Neuronal stem cell (in vitro differentiated cells): ENCODE measurements at regions not wholly inside any gene's neighbourhood (a gene's known extent, or its start where the extent isn't known, plus 50 kb on each side); places are given as distances from the start of the nearest gene placed in this dataset.

Experiments
- DNase-seq: peaks from one replicate; pipeline ENCODE4 v3.0.0-alpha.2; 2013; ENCODE audit warnings: low spot score
- H2AFZ ChIP-seq: one replicate; pipeline ENCODE4 v1.6.1; 2013; ENCODE audit warnings: mild to moderate bottlenecking, low read length, inconsistent platforms
- H2AK5ac ChIP-seq: 2 replicates; pipeline ENCODE4 v1.6.1; 2013; ENCODE audit warnings: low read depth, mild to moderate bottlenecking, inconsistent platforms, low read length, moderate library complexity, mixed read lengths
- H2BK120ac ChIP-seq: 2 replicates; pipeline ENCODE4 v1.6.1; 2013; ENCODE audit warnings: low read depth, mild to moderate bottlenecking, inconsistent platforms, low read length, moderate library complexity, mixed read lengths
- H2BK12ac ChIP-seq: one replicate; pipeline ENCODE4 v1.6.1; 2013; ENCODE audit warnings: low read length, inconsistent platforms
- H2BK15ac ChIP-seq: 2 replicates; pipeline ENCODE4 v1.6.1; 2013; ENCODE audit warnings: mild to moderate bottlenecking, low read length, inconsistent platforms, mixed read lengths
- H2BK5ac ChIP-seq: one replicate; pipeline ENCODE4 v1.6.1; 2013; ENCODE audit warnings: inconsistent platforms, mild to moderate bottlenecking, low read length, moderate library complexity
- H3K14ac ChIP-seq: one replicate; pipeline ENCODE4 v1.6.1; 2013; ENCODE audit warnings: low read length, inconsistent platforms
- H3K18ac ChIP-seq: 2 replicates; pipeline ENCODE4 v1.6.1; 2013; ENCODE audit warnings: low read length, inconsistent platforms
- H3K23ac ChIP-seq: 2 replicates; pipeline ENCODE4 v1.6.1; 2013; ENCODE audit warnings: low read depth, mild to moderate bottlenecking, mixed read lengths, low read length, inconsistent platforms; ENCODE audit not compliant: poor library complexity
- H3K27ac ChIP-seq: replicated peaks from 3 replicates; pipeline ENCODE4 v1.5.1; 2013; ENCODE audit warnings: low read length, inconsistent platforms
- H3K27me3 ChIP-seq, 3 experiments: 2 replicates each; pipeline ENCODE4 v1.6.1; 2013; ENCODE audit warnings: low read length in 3 of 3, mild to moderate bottlenecking in 2 of 3, inconsistent platforms in 1 of 3, low read depth in 1 of 3, mixed read lengths in 1 of 3, moderate library complexity in 1 of 3; ENCODE audit not compliant: control insufficient read depth in 3 of 3, insufficient read depth in 3 of 3
- H3K36me3 ChIP-seq, 2 donors: replicated peaks in 1 of 2; 2 replicates each; pipeline ENCODE4 v1.6.1; 2013; ENCODE audit warnings: low read length in 2 of 2; ENCODE audit not compliant: control insufficient read depth in 2 of 2, insufficient read depth in 2 of 2
- H3K4ac ChIP-seq: 2 replicates; pipeline ENCODE4 v1.6.1; 2013; ENCODE audit warnings: inconsistent platforms, mild to moderate bottlenecking, low read length, moderate library complexity
- H3K4me1 ChIP-seq, 2 donors: 1 replicate in 1 of 2; 2 replicates in 1 of 2; pipeline ENCODE4 v1.6.1; 2013; ENCODE audit warnings: low read length in 2 of 2, low read depth in 1 of 2; ENCODE audit not compliant: control insufficient read depth in 2 of 2, insufficient read depth in 1 of 2
- H3K4me2 ChIP-seq: one replicate; pipeline ENCODE4 v1.6.1; 2013; ENCODE audit warnings: mild to moderate bottlenecking, low read length, inconsistent platforms; ENCODE audit not compliant: insufficient read depth, poor library complexity, severe bottlenecking
- H3K4me3 ChIP-seq, 2 donors: 2 replicates each; pipeline ENCODE4 v1.5.1; 2013; ENCODE audit warnings: low read length in 2 of 2, mild to moderate bottlenecking in 2 of 2, inconsistent platforms in 1 of 2, moderate library complexity in 1 of 2
- H3K79me1 ChIP-seq: one replicate; pipeline ENCODE4 v1.6.1; 2013; ENCODE audit warnings: low read depth, mild to moderate bottlenecking, inconsistent platforms, low read length, moderate library complexity
- H3K9ac ChIP-seq: one replicate; pipeline ENCODE4 v1.6.1; 2013; ENCODE audit warnings: mild to moderate bottlenecking, low read depth, low read length, inconsistent platforms; ENCODE audit not compliant: poor library complexity
- H3K9me3 ChIP-seq, 2 donors: replicated peaks in 1 of 2; 2 replicates each; pipeline versions ENCODE3 to v1.6.1; 2013; ENCODE audit warnings: low read length in 2 of 2, mild to moderate bottlenecking in 2 of 2, inconsistent platforms in 1 of 2, low read depth in 1 of 2, mixed read lengths in 1 of 2, moderate library complexity in 1 of 2; ENCODE audit not compliant: control insufficient read depth in 2 of 2, insufficient read depth in 1 of 2
- H4K8ac ChIP-seq: one replicate; pipeline ENCODE4 v1.6.1; 2013; ENCODE audit warnings: low read depth, mild to moderate bottlenecking, inconsistent platforms, low read length, moderate library complexity
- H4K91ac ChIP-seq: one replicate; pipeline ENCODE4 v1.6.1; 2013; ENCODE audit warnings: low read length, low read depth, mild to moderate bottlenecking, inconsistent platforms; ENCODE audit not compliant: poor library complexity
- WGBS, 2 donors: extraction: QIAGEN DNeasy Blood & Tissue Kit; methylation state at CpG; one replicate each; pipeline ENCODE4 v1.1.7; 2013; ENCODE audit warnings: missing lambda C conversion rate in 2 of 2, mixed read lengths in 1 of 2; ENCODE audit not compliant: insufficient read length in 2 of 2, insufficient replicate concordance in 1 of 2; ENCODE audit errors: extremely low coverage in 2 of 2; 5-methylcytosine and 5-hydroxymethylcytosine counted together

GRCh38 chr18:26772691-26773090 is 92.8 kb downstream of the AQP4 start:
- H4K8ac ChIP-seq = no peak overlapping the region
- H2BK15ac ChIP-seq = no peak overlapping the region
- DNase-seq = no peak
- H3K36me3 ChIP-seq = no peaks in the 10 kb centered on the region
- no peak overlapping the region for H3K4ac ChIP-seq
- no CpG with 5 or more reads among the region's 2 CpGs for WGBS, 2 donors
- H2BK5ac ChIP-seq = no peak overlapping the region
- no peak overlapping the region for H3K18ac ChIP-seq
- H3K23ac ChIP-seq = no peak overlapping the region
- H3K4me2 ChIP-seq = no peak overlapping the region
- H3K14ac ChIP-seq = no peak overlapping the region
- H3K27me3 ChIP-seq = no peaks in the 10 kb centered on the region
- H3K4me3 ChIP-seq = no peak overlapping the region
- no peaks in the 10 kb centered on the region for H3K9me3 ChIP-seq
- no peaks in the 10 kb centered on the region for H3K79me1 ChIP-seq
- H3K9ac ChIP-seq = no peak overlapping the region
- H4K91ac ChIP-seq = no peak overlapping the region
- H2AK5ac ChIP-seq = no peak overlapping the region
- H3K4me1 ChIP-seq = peaks cover 5 to 6% of the 10 kb centered on the region in 2 donors
- H2BK12ac ChIP-seq = no peak overlapping the region
- no peak overlapping the region for H3K27ac ChIP-seq
- no peak overlapping the region for H2BK120ac ChIP-seq
- no peak overlapping the region for H2AFZ ChIP-seq

- no peak overlapping the region for H3K4me2 ChIP-seq
- WGBS, 2 donors = no CpG with 5 or more reads among the region's 1 CpG
These were observed 94.0 kb downstream of the AQP4 start for GRCh38 chr18:26771524-26771923.

DNA sequence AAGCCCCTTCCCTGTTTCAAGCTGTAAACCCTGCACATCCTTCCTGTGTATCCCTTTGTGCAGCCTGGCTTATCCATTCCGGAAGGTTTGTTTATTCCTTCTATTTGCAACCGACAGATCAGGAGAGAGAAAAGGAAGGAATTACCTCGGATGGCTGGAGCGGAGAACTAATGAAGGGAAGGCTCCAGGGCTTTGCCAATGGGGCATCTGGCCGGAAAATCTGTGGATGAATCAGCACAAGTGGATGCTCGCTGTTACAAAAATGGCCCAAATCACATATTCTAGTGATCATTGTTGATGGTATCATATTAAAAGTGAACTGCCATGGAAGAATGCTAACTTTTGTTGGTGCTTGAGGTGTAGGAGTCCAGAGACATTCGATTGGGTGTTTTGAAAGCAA is 97.1 kb downstream of the AQP4 start:
- H2AFZ ChIP-seq = peak overlapping the region; percentile 61
- H2BK12ac ChIP-seq = no peak overlapping the region
- no peaks in the 10 kb centered on the region for H3K4me1 ChIP-seq
- no peak overlapping the region for H2BK120ac ChIP-seq
- no peak for DNase-seq
- H3K27me3 ChIP-seq = no peaks in the 10 kb centered on the region
- no peak overlapping the region for H2BK15ac ChIP-seq
- no peak overlapping the region for H4K8ac ChIP-seq
- no peak overlapping the region for H3K23ac ChIP-seq
- H3K27ac ChIP-seq = no peak overlapping the region
- H3K9me3 ChIP-seq = peaks cover 0 to 10% of the 10 kb centered on the region in 2 donors
- no peaks in the 10 kb centered on the region for H3K36me3 ChIP-seq
- H4K91ac ChIP-seq = no peak overlapping the region
- H3K4me2 ChIP-seq = no peak overlapping the region
- no peaks in the 10 kb centered on the region for H3K79me1 ChIP-seq
- H3K4ac ChIP-seq = no peak overlapping the region
- no peak overlapping the region for H3K14ac ChIP-seq
- H2AK5ac ChIP-seq = no peak overlapping the region
- no peak overlapping the region for H3K18ac ChIP-seq
- H3K9ac ChIP-seq = no peak overlapping the region
- H3K4me3 ChIP-seq = no peak overlapping the region
- WGBS, 2 donors = no CpG with 5 or more reads among the region's 7 CpGs
- no peak overlapping the region for H2BK5ac ChIP-seq

More at GRCh38 chr18:26771524-26771923, 94.0 kb downstream of the AQP4 start:
- no peak overlapping the region for H3K4me3 ChIP-seq
- H2AK5ac ChIP-seq = no peak overlapping the region
- H3K9ac ChIP-seq = no peak overlapping the region
- no peak overlapping the region for H3K27ac ChIP-seq
- no peak overlapping the region for H3K18ac ChIP-seq
- H3K79me1 ChIP-seq = no peaks in the 10 kb centered on the region
- H3K36me3 ChIP-seq = no peaks in the 10 kb centered on the region
- no peak overlapping the region for H3K4ac ChIP-seq
- no peak overlapping the region for H2BK15ac ChIP-seq
- no peak overlapping the region for H4K91ac ChIP-seq
- no peak overlapping the region for H4K8ac ChIP-seq
- no peak overlapping the region for H3K23ac ChIP-seq
- H3K27me3 ChIP-seq = no peaks in the 10 kb centered on the region
- H3K14ac ChIP-seq = no peak overlapping the region
- H3K4me1 ChIP-seq = no peaks in the 10 kb centered on the region
- DNase-seq = no peak
- no peak overlapping the region for H2BK5ac ChIP-seq
- no peak overlapping the region for H2BK120ac ChIP-seq
- no peak overlapping the region for H2AFZ ChIP-seq
- H3K9me3 ChIP-seq = peaks cover 0 to 7% of the 10 kb centered on the region in 2 donors
- H2BK12ac ChIP-seq = no peak overlapping the region

DNA sequence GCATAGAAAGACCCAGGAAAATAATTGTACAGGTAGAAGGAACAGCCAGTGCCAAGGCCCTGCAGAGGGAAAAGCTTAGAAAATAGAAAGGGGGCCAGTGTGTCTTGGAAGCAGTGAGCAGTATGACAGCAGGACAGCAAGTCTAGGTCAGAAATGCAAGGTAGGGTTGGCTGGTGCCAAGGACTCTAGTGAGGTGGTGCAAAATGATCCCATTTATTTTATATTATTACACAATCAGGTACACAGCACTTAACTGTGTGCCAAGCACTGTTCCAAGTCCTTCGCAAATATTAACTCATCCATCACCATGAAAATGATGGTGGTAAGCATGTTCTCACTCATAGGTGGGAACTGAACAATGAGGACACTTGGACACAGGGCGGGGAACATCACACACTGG is 100.0 kb downstream of the AQP4 start:
- DNase-seq = no peak
- H2AFZ ChIP-seq = no peak overlapping the region
- H3K23ac ChIP-seq = no peak overlapping the region
- no peaks in the 10 kb centered on the region for H3K79me1 ChIP-seq
- H3K4me1 ChIP-seq = no peaks in the 10 kb centered on the region
- no peak overlapping the region for H2AK5ac ChIP-seq
- no peak overlapping the region for H2BK12ac ChIP-seq
- no peak overlapping the region for H2BK5ac ChIP-seq
- H3K18ac ChIP-seq = no peak overlapping the region
- no peak overlapping the region for H2BK120ac ChIP-seq
- no peak overlapping the region for H3K14ac ChIP-seq
- peaks cover 2 to 10% of the 10 kb centered on the region in 2 donors for H3K9me3 ChIP-seq
- H3K9ac ChIP-seq = no peak overlapping the region
- no CpG with 5 or more reads among the region's 2 CpGs for WGBS, 2 donors
- H4K8ac ChIP-seq = no peak overlapping the region
- H3K36me3 ChIP-seq = no peaks in the 10 kb centered on the region
- no peak overlapping the region for H3K27ac ChIP-seq
- no peak overlapping the region for H3K4ac ChIP-seq
- H3K4me3 ChIP-seq = no peak overlapping the region
- no peaks in the 10 kb centered on the region for H3K27me3 ChIP-seq
- H2BK15ac ChIP-seq = no peak overlapping the region
- no peak overlapping the region for H4K91ac ChIP-seq
- no peak overlapping the region for H3K4me2 ChIP-seq
